Suprapubic skin (tissue), 3 donors: ENCODE measurements at regions not wholly inside any gene's neighbourhood (a gene's known extent, or its start where the extent isn't known, plus 50 kb on each side); places are given as distances from the start of the nearest gene placed in this dataset.

Experiments
- EP300 ChIP-seq: sonication (generic); formaldehyde crosslinking; IDR thresholded peaks from one replicate; pipeline ENCODE4 v1.6.1; 2017; ENCODE audit warnings: antibody characterized with exemption
- TF ChIP-seq, protein P1 (sequence below), 2 donors: fragments of 200-600 bp in 1 of 2; fragments of 450-650 bp in 1 of 2; sonication (generic) in 1 of 2; IDR thresholded peaks; one replicate each; pipeline ENCODE4 v1.5.1; 2016 to 2019; ENCODE audit warnings: antibody characterized with exemption in 2 of 2, mild to moderate bottlenecking in 1 of 2, moderate library complexity in 1 of 2

DNA sequence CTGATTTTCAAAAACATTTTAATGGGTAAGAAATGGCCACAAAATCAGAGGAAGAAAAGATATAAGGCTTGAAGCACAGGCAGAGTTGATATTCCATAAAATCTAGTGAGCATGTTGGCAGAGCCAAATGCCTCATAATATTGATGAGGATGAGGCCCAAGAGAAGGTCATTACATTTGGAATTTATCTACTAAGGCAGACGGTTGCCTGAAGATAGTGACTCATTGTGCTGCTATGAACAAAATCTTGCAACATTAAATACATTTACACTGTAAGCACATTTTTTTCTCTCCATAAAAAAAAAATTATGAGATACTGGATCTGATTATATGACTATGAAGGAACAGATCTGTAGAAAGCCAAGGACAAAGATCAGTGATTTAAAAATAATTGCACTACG lies 881.4 kb upstream of the CHORDC1 start:
- TF ChIP-seq, protein P1, sequence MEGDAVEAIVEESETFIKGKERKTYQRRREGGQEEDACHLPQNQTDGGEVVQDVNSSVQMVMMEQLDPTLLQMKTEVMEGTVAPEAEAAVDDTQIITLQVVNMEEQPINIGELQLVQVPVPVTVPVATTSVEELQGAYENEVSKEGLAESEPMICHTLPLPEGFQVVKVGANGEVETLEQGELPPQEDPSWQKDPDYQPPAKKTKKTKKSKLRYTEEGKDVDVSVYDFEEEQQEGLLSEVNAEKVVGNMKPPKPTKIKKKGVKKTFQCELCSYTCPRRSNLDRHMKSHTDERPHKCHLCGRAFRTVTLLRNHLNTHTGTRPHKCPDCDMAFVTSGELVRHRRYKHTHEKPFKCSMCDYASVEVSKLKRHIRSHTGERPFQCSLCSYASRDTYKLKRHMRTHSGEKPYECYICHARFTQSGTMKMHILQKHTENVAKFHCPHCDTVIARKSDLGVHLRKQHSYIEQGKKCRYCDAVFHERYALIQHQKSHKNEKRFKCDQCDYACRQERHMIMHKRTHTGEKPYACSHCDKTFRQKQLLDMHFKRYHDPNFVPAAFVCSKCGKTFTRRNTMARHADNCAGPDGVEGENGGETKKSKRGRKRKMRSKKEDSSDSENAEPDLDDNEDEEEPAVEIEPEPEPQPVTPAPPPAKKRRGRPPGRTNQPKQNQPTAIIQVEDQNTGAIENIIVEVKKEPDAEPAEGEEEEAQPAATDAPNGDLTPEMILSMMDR (IDR thresholded peaks at IDR 0.05): no peak
- no peak for TF ChIP-seq EP300
